Mesendoderm (in vitro differentiated cells): ENCODE measurements at regions not wholly inside any gene's neighbourhood (a gene's known extent, or its start where the extent isn't known, plus 50 kb on each side); places are given as distances from the start of the nearest gene placed in this dataset.
"Not testable (repeated sequence)": the region's sequence is repeated elsewhere in the genome, so short reads cannot be mapped to it uniquely, and the experiment has no call there.

Experiments
- DNase-seq: peaks from one replicate; pipeline ENCODE4 v3.0.0; 2013
- H2AK5ac ChIP-seq: 2 replicates; pipeline ENCODE4 v1.6.1; 2013; ENCODE audit warnings: low read length, inconsistent platforms
- H2BK120ac ChIP-seq: 2 replicates; pipeline ENCODE4 v1.6.1; 2013; ENCODE audit warnings: low read depth, mild to moderate bottlenecking, low read length, moderate library complexity, mixed read lengths
- H2BK15ac ChIP-seq: replicated peaks from 2 replicates; pipeline ENCODE4 v1.6.1; 2013; ENCODE audit warnings: low read depth, mild to moderate bottlenecking, moderate library complexity
- H2BK5ac ChIP-seq: 2 replicates; pipeline ENCODE4 v1.6.1; 2013; ENCODE audit warnings: low read length, inconsistent platforms
- H3K18ac ChIP-seq: 2 replicates; pipeline ENCODE4 v1.6.1; 2013; ENCODE audit warnings: mild to moderate bottlenecking, low read length, mixed read lengths
- H3K23ac ChIP-seq: one replicate; pipeline ENCODE4 v1.6.1; 2013; ENCODE audit warnings: low read length
- H3K27ac ChIP-seq: 2 replicates; pipeline ENCODE4 v1.5.1; 2013; ENCODE audit warnings: low read depth, mild to moderate bottlenecking, inconsistent platforms, low read length, moderate library complexity
- H3K27me3 ChIP-seq: 2 replicates; pipeline ENCODE4 v1.6.1; 2013; ENCODE audit warnings: low read length, control low read depth, mild to moderate bottlenecking, inconsistent platforms; ENCODE audit not compliant: insufficient read depth, poor library complexity
- H3K36me3 ChIP-seq: 2 replicates; pipeline ENCODE4 v1.6.1; 2013; ENCODE audit warnings: low read length, inconsistent platforms; ENCODE audit not compliant: control insufficient read depth, insufficient read depth
- H3K4ac ChIP-seq: one replicate; pipeline ENCODE4 v1.6.1; 2013; ENCODE audit warnings: low read depth, mild to moderate bottlenecking, low read length, moderate library complexity
- H3K4me1 ChIP-seq: 2 replicates; pipeline ENCODE4 v1.6.1; 2013; ENCODE audit warnings: low read depth, low read length, inconsistent platforms; ENCODE audit not compliant: control insufficient read depth
- H3K4me2 ChIP-seq: 2 replicates; pipeline ENCODE4 v1.6.1; 2013; ENCODE audit warnings: low read length
- H3K4me3 ChIP-seq: 2 replicates; pipeline ENCODE4 v1.5.1; 2013; ENCODE audit warnings: mild to moderate bottlenecking, low read length
- H3K56ac ChIP-seq: one replicate; pipeline ENCODE4 v1.6.1; 2013; ENCODE audit warnings: low read length
- H3K79me1 ChIP-seq: 2 replicates; pipeline ENCODE4 v1.6.1; 2013; ENCODE audit warnings: low read length, inconsistent platforms
- H3K79me2 ChIP-seq: 2 replicates; pipeline ENCODE4 v1.6.1; 2013; ENCODE audit warnings: mild to moderate bottlenecking, low read length; ENCODE audit not compliant: control insufficient read depth, insufficient read depth
- H3K9ac ChIP-seq: 2 replicates; pipeline ENCODE4 v1.6.1; 2013; ENCODE audit warnings: low read length, inconsistent platforms
- H4K5ac ChIP-seq: one replicate; pipeline ENCODE4 v1.6.1; 2013; ENCODE audit warnings: low read length
- H4K8ac ChIP-seq: one replicate; pipeline ENCODE4 v1.6.1; 2013; ENCODE audit warnings: low read depth, mild to moderate bottlenecking, control low read depth, low read length, moderate library complexity
- WGBS: extraction: QIAGEN DNeasy Blood & Tissue Kit; methylation state at CpG from one replicate; pipeline ENCODE4 v1.1.7; 2013; ENCODE audit warnings: low lambda C conversion rate, missing lambda C conversion rate; ENCODE audit not compliant: insufficient coverage; ENCODE audit errors: extremely low coverage; 5-methylcytosine and 5-hydroxymethylcytosine counted together

- H3K4me3 ChIP-seq, result no peak overlapping the region
- WGBS, result no CpG with 5 or more reads among the region's 5 CpGs
Observed at GRCh38 chr13:55948175-55948574, 1192.5 kb upstream of the PRR20A start.

GRCh38 chr13:55963934-55964333, 1176.8 kb upstream of the PRR20A start:
- H3K9ac ChIP-seq, result no peak overlapping the region
- no CpG with 5 or more reads among the region's 1 CpG for WGBS
- H4K8ac ChIP-seq, result no peak overlapping the region
- H3K56ac ChIP-seq, result no peak overlapping the region
- no peak overlapping the region for H3K18ac ChIP-seq
- no peak overlapping the region for H4K5ac ChIP-seq
- no peak overlapping the region for H2BK5ac ChIP-seq
- no peak overlapping the region for H2BK15ac ChIP-seq
- no peak overlapping the region for H3K23ac ChIP-seq
- no peaks in the 10 kb centered on the region for H3K36me3 ChIP-seq
- H2BK120ac ChIP-seq, result no peak overlapping the region
- H3K27ac ChIP-seq, result no peak overlapping the region
- H3K4me3 ChIP-seq, result no peak overlapping the region
- no peak overlapping the region for H3K4me2 ChIP-seq
- H3K79me1 ChIP-seq, result no peaks in the 10 kb centered on the region
- H3K79me2 ChIP-seq, result no peaks in the 10 kb centered on the region
- H3K4ac ChIP-seq, result no peak overlapping the region
- no peak for DNase-seq
- H3K4me1 ChIP-seq, result no peaks in the 10 kb centered on the region
- H2AK5ac ChIP-seq, result no peak overlapping the region
- H3K27me3 ChIP-seq, result no peaks in the 10 kb centered on the region

More at GRCh38 chr13:55948175-55948574, 1192.5 kb upstream of the PRR20A start:
- no peak overlapping the region for H2BK120ac ChIP-seq
- no peak overlapping the region for H3K4ac ChIP-seq
- H4K5ac ChIP-seq, result no peak overlapping the region
- no peaks in the 10 kb centered on the region for H3K36me3 ChIP-seq
- H2BK15ac ChIP-seq, result no peak overlapping the region
- H3K27ac ChIP-seq, result no peak overlapping the region
- no peak overlapping the region for H3K4me2 ChIP-seq
- H3K27me3 ChIP-seq, result no peaks in the 10 kb centered on the region
- H3K18ac ChIP-seq, result no peak overlapping the region
- no peak overlapping the region for H2AK5ac ChIP-seq
- no peak overlapping the region for H3K9ac ChIP-seq
- H3K79me1 ChIP-seq, result no peaks in the 10 kb centered on the region
- DNase-seq, result no peak
- no peaks in the 10 kb centered on the region for H3K4me1 ChIP-seq
- no peak overlapping the region for H2BK5ac ChIP-seq
- no peak overlapping the region for H4K8ac ChIP-seq
- no peak overlapping the region for H3K56ac ChIP-seq
- no peaks in the 10 kb centered on the region for H3K79me2 ChIP-seq
- H3K23ac ChIP-seq, result no peak overlapping the region

GRCh38 chr13:55967055-55967454, 1173.7 kb upstream of the PRR20A start:
- no peak overlapping the region for H2BK15ac ChIP-seq
- H3K4me1 ChIP-seq, result no peaks in the 10 kb centered on the region
- no peak overlapping the region for H2BK5ac ChIP-seq
- WGBS, result no CpG with 5 or more reads among the region's 3 CpGs
- no peak overlapping the region for H3K4me2 ChIP-seq
- no peaks in the 10 kb centered on the region for H3K27me3 ChIP-seq
- no peak overlapping the region for H3K23ac ChIP-seq
- no peaks in the 10 kb centered on the region for H3K79me1 ChIP-seq
- H2AK5ac ChIP-seq, result no peak overlapping the region
- H3K27ac ChIP-seq, result no peak overlapping the region
- no peak overlapping the region for H4K8ac ChIP-seq
- H3K4ac ChIP-seq, result no peak overlapping the region
- H3K36me3 ChIP-seq, result no peaks in the 10 kb centered on the region
- no peak overlapping the region for H3K9ac ChIP-seq
- no peak for DNase-seq
- H3K4me3 ChIP-seq, result no peak overlapping the region
- no peak overlapping the region for H3K56ac ChIP-seq
- H4K5ac ChIP-seq, result no peak overlapping the region
- H3K79me2 ChIP-seq, result no peaks in the 10 kb centered on the region
- H2BK120ac ChIP-seq, result no peak overlapping the region
- H3K18ac ChIP-seq, result no peak overlapping the region

- no peaks in the 10 kb centered on the region for H3K27me3 ChIP-seq
- H2BK5ac ChIP-seq, result no peak overlapping the region
- no peak overlapping the region for H2BK120ac ChIP-seq
- no peaks in the 10 kb centered on the region for H3K4me1 ChIP-seq
- no peak overlapping the region for H3K9ac ChIP-seq
- no peak overlapping the region for H3K4ac ChIP-seq
- no peaks in the 10 kb centered on the region for H3K79me1 ChIP-seq
- H3K23ac ChIP-seq, result no peak overlapping the region
- H3K27ac ChIP-seq, result no peak overlapping the region
- no peak overlapping the region for H4K8ac ChIP-seq
- H2BK15ac ChIP-seq, result no peak overlapping the region
- WGBS, result no CpG with 5 or more reads among the region's 6 CpGs
- no peak overlapping the region for H3K4me3 ChIP-seq
- no peak overlapping the region for H3K18ac ChIP-seq
- no peak overlapping the region for H2AK5ac ChIP-seq
- no peak overlapping the region for H3K4me2 ChIP-seq
- H4K5ac ChIP-seq, result no peak overlapping the region
- no peaks in the 10 kb centered on the region for H3K79me2 ChIP-seq
- no peak overlapping the region for H3K56ac ChIP-seq
- no peaks in the 10 kb centered on the region for H3K36me3 ChIP-seq
- DNase-seq, result no peak
Observed at GRCh38 chr13:55977436-55977835, 1163.3 kb upstream of the PRR20A start.

GRCh38 chr13:55981381-55981780, 1159.3 kb upstream of the PRR20A start:
- H3K56ac ChIP-seq, result no peak overlapping the region
- WGBS, result no CpG with 5 or more reads among the region's 1 CpG
- H3K4me1 ChIP-seq, result no peaks in the 10 kb centered on the region
- no peak overlapping the region for H2BK15ac ChIP-seq
- H2AK5ac ChIP-seq, result no peak overlapping the region
- H4K8ac ChIP-seq, result no peak overlapping the region
- no peak overlapping the region for H3K23ac ChIP-seq
- H3K18ac ChIP-seq, result no peak overlapping the region
- no peaks in the 10 kb centered on the region for H3K79me2 ChIP-seq
- DNase-seq, result no peak
- no peak overlapping the region for H3K9ac ChIP-seq
- H3K4me3 ChIP-seq, result no peak overlapping the region
- no peak overlapping the region for H3K4ac ChIP-seq
- H3K27me3 ChIP-seq, result no peaks in the 10 kb centered on the region
- H3K79me1 ChIP-seq, result no peaks in the 10 kb centered on the region
- no peak overlapping the region for H2BK5ac ChIP-seq
- no peak overlapping the region for H4K5ac ChIP-seq
- no peaks in the 10 kb centered on the region for H3K36me3 ChIP-seq
- H2BK120ac ChIP-seq, result no peak overlapping the region
- H3K27ac ChIP-seq, result no peak overlapping the region
- H3K4me2 ChIP-seq, result no peak overlapping the region

- not testable (repeated sequence) for H4K8ac ChIP-seq, H3K4me2 ChIP-seq, H3K79me2 ChIP-seq, H2BK5ac ChIP-seq, H3K56ac ChIP-seq, H2BK15ac ChIP-seq, H4K5ac ChIP-seq, H2BK120ac ChIP-seq, H3K18ac ChIP-seq, H3K79me1 ChIP-seq, H2AK5ac ChIP-seq, H3K27ac ChIP-seq, H3K4me1 ChIP-seq, H3K9ac ChIP-seq, H3K27me3 ChIP-seq, H3K36me3 ChIP-seq, H3K4me3 ChIP-seq, DNase-seq, H3K4ac ChIP-seq, H3K23ac ChIP-seq
- WGBS, result no CpG with 5 or more reads among the region's 2 CpGs
Observed at GRCh38 chr13:55984026-55984425, 1156.7 kb upstream of the PRR20A start.
